OCI-M1 (cell line): ENCODE measurements at regions not wholly inside any gene's neighbourhood (a gene's known extent, or its start where the extent isn't known, plus 50 kb on each side); places are given as distances from the start of the nearest gene placed in this dataset.
A peak's percentile ranks its signal among the peaks of the same experiment; 100 is the strongest.

Experiments
- DNase-seq: peaks from one replicate; lab custom pipeline; 2025; lab: John Stamatoyannopoulos, UW

GRCh38 chr6:167643223-167643622 lies 183.5 kb upstream of the AFDN start:
- no peak for DNase-seq

DNA sequence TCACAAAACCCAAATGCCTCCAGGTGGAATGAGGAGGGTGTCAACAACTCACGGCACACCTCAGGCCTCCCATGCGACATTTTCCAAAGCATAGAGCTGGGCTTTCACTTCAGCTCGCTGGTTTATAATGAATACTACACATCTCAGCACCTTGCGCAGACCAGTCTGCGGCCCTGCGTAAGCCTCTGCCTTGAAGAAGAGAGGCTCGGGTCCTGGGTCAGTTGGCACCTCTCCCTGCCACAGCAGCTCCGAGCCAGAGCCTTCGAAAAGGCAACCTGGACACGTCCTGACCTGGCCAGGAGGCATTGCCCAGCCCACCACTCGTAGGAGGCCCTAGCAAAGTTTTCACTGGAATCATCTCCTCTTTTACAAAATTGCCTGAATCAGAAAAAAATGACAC lies 183.0 kb upstream of the AFDN start:
- DNase-seq: no peak

GRCh38 chr6:167644412-167645132 lies 182.1 kb upstream of the AFDN start:
- no peak for DNase-seq

DNA sequence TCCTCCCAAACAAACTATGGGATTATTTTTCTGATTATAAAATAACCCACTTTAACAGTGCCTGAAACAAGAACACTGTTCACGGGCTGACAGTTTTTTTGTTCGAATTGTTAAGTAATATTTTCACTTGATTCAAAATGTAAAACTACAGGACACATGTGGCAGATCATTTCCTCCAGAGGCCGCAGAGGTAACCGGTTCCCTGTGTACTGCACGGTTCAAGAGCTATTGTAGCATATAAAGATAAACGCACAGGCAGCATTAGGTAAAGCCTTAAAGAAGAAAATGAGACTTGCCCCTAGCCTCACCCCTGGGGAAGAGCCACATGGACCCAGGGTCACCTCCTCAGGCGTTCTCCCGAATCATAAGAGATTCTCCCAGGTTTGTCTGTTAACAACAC lies 181.3 kb upstream of the AFDN start:
- DNase-seq: no peak

GRCh38 chr6:167647306-167647705 lies 179.4 kb upstream of the AFDN start:
- DNase-seq: no peak

GRCh38 chr6:167647737-167648470 lies 178.8 kb upstream of the AFDN start:
- DNase-seq: no peak

- no peak for DNase-seq
These were observed 178.0 kb upstream of the AFDN start for GRCh38 chr6:167648501-167649278.

- no peak for DNase-seq
These were observed 177.2 kb upstream of the AFDN start for GRCh38 chr6:167649476-167649875.

- no peak for DNase-seq
These were observed 175.9 kb upstream of the AFDN start for GRCh38 chr6:167650730-167651317.

GRCh38 chr6:167651318-167652041 lies 175.2 kb upstream of the AFDN start:
- DNase-seq: no peak

DNA sequence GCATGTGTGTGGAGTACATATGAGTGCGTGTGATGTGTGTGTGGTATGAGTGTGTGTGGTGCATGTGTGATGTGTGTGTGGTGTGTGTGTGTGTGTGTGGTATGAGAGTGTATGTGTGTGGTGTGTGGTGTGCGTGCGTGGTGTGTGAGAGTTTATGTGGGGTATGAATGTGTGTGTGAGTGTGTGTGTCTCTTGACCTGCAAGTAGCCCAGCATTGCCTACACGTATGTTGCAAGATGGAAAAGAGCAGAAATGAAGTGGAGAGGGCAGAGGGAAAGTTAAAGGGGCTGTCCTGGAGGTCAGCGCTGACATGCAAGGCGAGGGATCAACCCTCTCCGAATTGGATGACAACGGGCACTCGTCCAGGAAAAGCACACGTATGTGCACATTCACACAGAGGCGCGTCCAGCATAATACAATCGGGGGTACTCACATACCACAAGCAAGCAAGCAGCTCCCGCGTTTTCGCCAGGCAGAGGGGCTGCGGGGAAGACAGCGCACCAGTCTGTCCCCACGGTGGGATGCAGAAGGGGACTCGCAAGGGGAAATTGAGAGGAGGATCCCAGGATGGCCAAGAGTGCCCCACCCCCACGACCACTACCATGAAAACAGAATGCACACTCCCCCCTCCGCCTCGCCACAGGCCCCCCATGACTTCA lies 174.5 kb upstream of the AFDN start:
- no peak for DNase-seq

- peak; percentile 22 for DNase-seq
These were observed 174.0 kb upstream of the AFDN start for GRCh38 chr6:167652701-167653095.

GRCh38 chr6:167653561-167653960 lies 173.2 kb upstream of the AFDN start:
- no peak for DNase-seq

DNA sequence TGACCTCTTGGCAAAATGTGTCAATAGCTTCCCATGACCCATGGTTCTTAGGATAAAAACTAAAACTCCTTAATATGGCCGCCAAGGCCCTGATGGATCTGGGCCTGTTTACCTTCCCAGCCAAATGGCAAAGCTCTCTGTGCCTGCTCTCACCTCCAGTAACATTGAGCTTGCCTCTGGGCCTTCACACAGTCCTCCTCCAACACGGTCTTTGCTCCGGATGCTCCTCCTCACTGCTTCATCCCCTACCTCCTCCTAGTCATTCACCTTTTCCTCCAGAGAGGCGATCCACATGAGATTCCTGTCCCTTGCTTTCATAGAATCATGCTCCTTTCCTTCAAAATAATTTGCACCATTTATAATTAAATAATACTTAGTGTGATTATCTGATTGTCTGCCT lies 172.3 kb upstream of the AFDN start:
- DNase-seq: no peak

- no peak for DNase-seq
These were observed 171.4 kb upstream of the AFDN start for GRCh38 chr6:167655174-167655821.

DNA sequence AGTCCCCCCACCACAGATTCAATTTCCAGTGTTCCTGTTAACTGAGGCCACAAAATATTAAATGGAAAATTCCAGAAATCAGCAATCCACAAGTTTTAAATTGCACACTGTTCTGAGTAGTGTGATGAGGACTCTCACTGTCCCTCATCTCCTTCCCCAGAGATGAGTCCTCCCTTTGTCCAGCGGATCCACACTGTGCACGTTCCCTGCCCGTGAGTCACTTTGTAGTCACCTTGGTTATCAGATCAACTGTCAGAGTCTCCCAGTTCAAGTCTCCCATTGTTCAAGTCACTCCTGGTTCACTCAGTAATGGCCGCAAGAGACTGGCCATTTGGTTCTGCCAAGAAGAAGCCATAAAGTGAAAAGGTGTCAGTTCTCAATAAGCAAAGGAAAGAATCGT lies 168.6 kb upstream of the AFDN start:
- DNase-seq: no peak

DNA sequence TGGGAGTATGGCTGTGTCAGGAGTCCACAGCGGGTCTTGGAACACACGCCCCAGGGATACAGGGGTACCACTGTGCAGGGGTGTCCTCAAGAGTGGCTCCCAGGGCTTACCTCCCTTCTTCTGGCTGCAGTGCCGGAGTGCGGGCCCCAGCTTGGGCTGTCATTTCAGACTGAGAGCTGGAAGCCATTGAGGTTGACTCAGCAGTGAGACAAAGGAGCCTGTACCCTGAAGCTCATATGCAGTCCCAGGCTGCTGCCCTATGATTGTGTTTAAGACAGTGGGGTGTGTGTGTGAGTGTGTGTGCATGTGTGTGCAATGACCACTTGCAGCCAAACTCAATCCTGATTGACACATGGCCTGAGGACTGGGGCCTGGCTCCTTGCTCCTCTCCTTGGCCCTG lies 167.7 kb upstream of the AFDN start:
- no peak for DNase-seq

- no peak for DNase-seq
These were observed 166.3 kb upstream of the AFDN start for GRCh38 chr6:167660424-167660823.

DNA sequence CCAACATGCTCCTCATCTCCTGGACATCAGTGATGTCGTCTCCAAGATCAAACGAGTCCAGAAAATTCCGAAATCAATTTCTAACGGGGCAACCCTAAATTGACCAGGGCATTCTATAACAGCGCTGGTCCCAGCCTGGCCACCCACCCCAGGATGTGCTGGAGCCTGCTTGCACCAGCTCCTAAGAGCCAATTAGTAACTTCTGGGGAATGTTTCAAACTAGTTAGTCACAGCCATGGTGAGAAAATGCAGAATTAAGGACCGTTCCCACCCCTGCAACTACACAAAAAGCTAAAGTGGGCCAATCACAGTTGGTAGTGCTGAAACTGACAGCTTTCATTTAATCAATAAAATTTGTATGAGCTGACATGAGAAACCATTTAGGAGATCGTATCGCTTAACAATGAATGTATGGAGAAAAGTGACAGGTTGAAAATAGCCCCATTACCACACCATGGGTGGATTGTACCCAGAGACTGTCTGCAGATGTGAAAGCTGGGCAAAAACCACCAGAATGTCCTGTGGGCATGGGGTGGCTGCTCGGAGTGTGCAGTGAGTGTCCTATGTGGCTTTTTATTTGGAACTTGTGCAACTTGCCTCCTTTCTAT lies 165.7 kb upstream of the AFDN start:
- no peak for DNase-seq

- DNase-seq: no peak
These were observed 165.1 kb upstream of the AFDN start for GRCh38 chr6:167661552-167662044.
